Muscle layer of duodenum (tissue), 2 donors: ENCODE measurements at regions not wholly inside any gene's neighbourhood (a gene's known extent, or its start where the extent isn't known, plus 50 kb on each side); places are given as distances from the start of the nearest gene placed in this dataset.

ENCODE experiments used
- H3K27ac ChIP-seq: one replicate; pipeline ENCODE4 v1.7.0; 2013; ENCODE audit warnings: mild to moderate bottlenecking, low read length
- H3K27me3 ChIP-seq: one replicate; pipeline ENCODE4 v1.7.0; 2013; ENCODE audit warnings: low read depth, mild to moderate bottlenecking, control low read depth, low read length
- H3K36me3 ChIP-seq, 2 donors: one replicate each; pipeline ENCODE4 v1.7.0; 2013; ENCODE audit warnings: low read length in 2 of 2, control low read depth in 1 of 2, mild to moderate bottlenecking in 1 of 2; ENCODE audit not compliant: insufficient read depth in 2 of 2, control insufficient read depth in 1 of 2
- H3K4me1 ChIP-seq, 2 donors: one replicate each; pipeline ENCODE4 v1.7.0; 2013; ENCODE audit warnings: low read length in 2 of 2, mild to moderate bottlenecking in 2 of 2, control low read depth in 1 of 2, moderate library complexity in 1 of 2; ENCODE audit not compliant: insufficient read depth in 2 of 2, control insufficient read depth in 1 of 2
- H3K4me3 ChIP-seq, 2 donors: one replicate each; pipeline ENCODE4 v1.7.0; 2013; ENCODE audit warnings: low read length in 2 of 2, low read depth in 1 of 2, mild to moderate bottlenecking in 1 of 2
- H3K9me3 ChIP-seq, 2 donors: one replicate each; pipeline ENCODE4 v1.7.0; 2013; ENCODE audit warnings: low read length in 2 of 2, control low read depth in 1 of 2, mild to moderate bottlenecking in 1 of 2; ENCODE audit not compliant: control insufficient read depth in 1 of 2
- donor health status: healthy.

- Histone ChIP-seq H3K27ac (no peak overlapping the region), H3K27me3 (no peaks in the 10 kb centered on the region), H3K36me3 (no peaks in the 10 kb centered on the region), H3K9me3 (no peaks in the 10 kb centered on the region), H3K4me3 (no peak overlapping the region), H3K4me1 (no peaks in the 10 kb centered on the region)
Measured at GRCh38 chr5:2271316-2271715, 388.6 kb upstream of the IRX4 start.

DNA sequence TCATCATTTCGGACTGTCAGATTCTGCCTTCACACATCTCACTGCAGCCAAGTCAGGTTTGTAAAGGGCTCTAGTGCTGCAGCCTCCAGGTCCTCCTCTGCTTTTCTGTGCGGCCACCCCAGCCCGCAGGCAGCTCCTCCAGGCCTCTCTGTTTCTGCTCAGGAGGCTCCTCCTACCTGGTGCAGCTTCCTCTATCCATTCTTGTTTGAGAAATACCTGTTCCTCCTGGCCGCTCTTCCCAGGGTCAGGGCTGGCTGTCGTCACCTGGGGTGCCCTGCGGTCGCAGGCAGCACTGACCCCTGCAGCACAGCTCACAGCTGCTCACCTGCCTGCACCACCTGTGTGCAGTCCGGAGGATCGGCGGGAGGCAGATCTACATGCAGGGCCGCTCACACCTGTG is 387.7 kb upstream of the IRX4 start:
- no peaks in the 10 kb centered on the region for H3K36me3 ChIP-seq
- no peak overlapping the region for H3K4me3 ChIP-seq
- H3K27ac ChIP-seq, result no peak overlapping the region
- no peaks in the 10 kb centered on the region for H3K27me3 ChIP-seq
- H3K4me1 ChIP-seq, result no peaks in the 10 kb centered on the region
- H3K9me3 ChIP-seq, result no peaks in the 10 kb centered on the region

- Histone ChIP-seq H3K9me3 (no peaks in the 10 kb centered on the region), H3K4me3 (no peak overlapping the region), H3K27ac (no peak overlapping the region), H3K36me3 (no peaks in the 10 kb centered on the region), H3K27me3 (no peaks in the 10 kb centered on the region), H3K4me1 (no peaks in the 10 kb centered on the region)
Measured at GRCh38 chr5:2269656-2270055, 386.9 kb upstream of the IRX4 start.

GRCh38 chr5:2267991-2268390 is 385.3 kb upstream of the IRX4 start:
- H3K36me3 ChIP-seq, result no peaks in the 10 kb centered on the region
- no peaks in the 10 kb centered on the region for H3K9me3 ChIP-seq
- H3K27ac ChIP-seq, result no peak overlapping the region
- H3K27me3 ChIP-seq, result no peaks in the 10 kb centered on the region
- H3K4me3 ChIP-seq, result no peak overlapping the region
- H3K4me1 ChIP-seq, result no peaks in the 10 kb centered on the region

GRCh38 chr5:2266641-2267240 is 384.0 kb upstream of the IRX4 start:
- no peaks in the 10 kb centered on the region for H3K9me3 ChIP-seq
- H3K27ac ChIP-seq, result no peak overlapping the region
- no peaks in the 10 kb centered on the region for H3K36me3 ChIP-seq
- no peaks in the 10 kb centered on the region for H3K4me1 ChIP-seq
- H3K27me3 ChIP-seq, result no peaks in the 10 kb centered on the region
- no peak overlapping the region for H3K4me3 ChIP-seq

GRCh38 chr5:2265341-2265740 is 382.6 kb upstream of the IRX4 start:
- no peaks in the 10 kb centered on the region for H3K36me3 ChIP-seq
- no peak overlapping the region for H3K27ac ChIP-seq
- no peaks in the 10 kb centered on the region for H3K9me3 ChIP-seq
- no peaks in the 10 kb centered on the region for H3K27me3 ChIP-seq
- no peak overlapping the region for H3K4me3 ChIP-seq
- H3K4me1 ChIP-seq, result no peaks in the 10 kb centered on the region

DNA sequence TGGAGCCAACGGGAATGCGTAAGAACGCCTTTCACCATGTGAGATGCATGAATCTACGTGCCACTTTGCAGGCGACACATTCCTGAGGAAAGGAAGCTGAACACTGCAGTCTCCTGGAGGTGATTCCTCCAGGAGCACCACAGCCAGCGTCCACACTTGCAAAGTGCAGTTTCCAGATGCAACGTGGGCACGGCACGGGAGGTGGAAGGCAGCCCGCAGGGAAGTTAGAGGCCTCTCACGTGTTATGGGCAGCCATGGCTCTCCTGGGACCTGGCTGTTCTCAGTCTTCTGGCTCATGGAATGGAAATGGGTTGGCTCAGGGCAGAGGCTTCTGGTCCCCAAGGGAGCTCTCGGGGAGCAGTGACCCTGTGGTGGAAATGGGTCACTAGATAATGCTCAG is 381.0 kb upstream of the IRX4 start:
- no peaks in the 10 kb centered on the region for H3K27me3 ChIP-seq
- no peak overlapping the region for H3K27ac ChIP-seq
- H3K4me3 ChIP-seq, result no peak overlapping the region
- no peaks in the 10 kb centered on the region for H3K4me1 ChIP-seq
- H3K36me3 ChIP-seq, result no peaks in the 10 kb centered on the region
- H3K9me3 ChIP-seq, result no peaks in the 10 kb centered on the region

GRCh38 chr5:2262620-2263019 is 379.9 kb upstream of the IRX4 start:
- Histone ChIP-seq H3K27ac (no peak overlapping the region), H3K9me3 (no peaks in the 10 kb centered on the region), H3K27me3 (no peaks in the 10 kb centered on the region), H3K4me3 (no peak overlapping the region), H3K36me3 (no peaks in the 10 kb centered on the region), H3K4me1 (no peaks in the 10 kb centered on the region)

GRCh38 chr5:2261004-2261703 is 378.4 kb upstream of the IRX4 start:
- no peaks in the 10 kb centered on the region for H3K9me3 ChIP-seq
- H3K36me3 ChIP-seq, result no peaks in the 10 kb centered on the region
- no peak overlapping the region for H3K27ac ChIP-seq
- H3K4me3 ChIP-seq, result no peak overlapping the region
- no peaks in the 10 kb centered on the region for H3K4me1 ChIP-seq
- H3K27me3 ChIP-seq, result no peaks in the 10 kb centered on the region

GRCh38 chr5:2260211-2261003 is 377.7 kb upstream of the IRX4 start:
- Histone ChIP-seq H3K36me3 (no peaks in the 10 kb centered on the region), H3K27ac (no peak overlapping the region), H3K27me3 (no peaks in the 10 kb centered on the region), H3K4me1 (no peaks in the 10 kb centered on the region), H3K9me3 (no peaks in the 10 kb centered on the region), H3K4me3 (no peak overlapping the region)

DNA sequence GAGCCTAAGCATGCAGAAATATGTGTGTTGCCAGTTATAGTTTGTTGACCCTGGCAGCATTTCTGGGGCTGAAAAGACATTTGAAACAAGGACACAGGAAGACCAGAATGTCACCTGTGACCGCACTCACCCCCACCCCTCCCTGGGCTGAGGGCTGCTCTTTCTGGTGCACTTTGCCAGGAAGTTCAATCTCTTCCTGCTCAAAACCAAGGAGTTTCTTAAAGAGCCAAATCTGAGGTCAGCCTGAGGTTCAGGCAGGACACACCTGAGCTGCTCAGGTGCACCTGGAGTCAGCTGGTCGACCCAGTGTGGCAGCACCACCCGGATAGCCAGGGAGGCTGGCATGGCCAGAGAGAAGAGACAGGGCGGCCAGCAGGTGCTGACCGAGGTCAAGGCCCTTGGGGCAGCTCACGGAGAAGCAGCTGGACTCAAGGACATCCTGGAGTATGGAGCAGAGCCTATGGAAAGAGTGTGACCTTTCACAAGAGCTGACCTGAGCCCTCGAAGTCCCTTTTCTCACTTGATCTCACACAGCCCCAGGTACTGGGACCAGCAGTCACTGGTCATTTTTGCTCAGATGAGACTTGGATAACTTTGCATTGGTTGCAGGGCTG is 376.9 kb upstream of the IRX4 start:
- Histone ChIP-seq H3K9me3 (no peaks in the 10 kb centered on the region), H3K27ac (no peak overlapping the region), H3K27me3 (no peaks in the 10 kb centered on the region)

More for the DNA sequence above, 376.9 kb upstream of the IRX4 start:
- H3K4me3 ChIP-seq, result no peak overlapping the region
- no peaks in the 10 kb centered on the region for H3K36me3 ChIP-seq
- no peaks in the 10 kb centered on the region for H3K4me1 ChIP-seq
